NCI-H2107 treated with DMSO at 0.1 percent for 48 hours (cell line): ENCODE measurements at regions not wholly inside any gene's neighbourhood (a gene's known extent, or its start where the extent isn't known, plus 50 kb on each side); places are given as distances from the start of the nearest gene placed in this dataset.
"Not testable (repeated sequence)": the region's sequence is repeated elsewhere in the genome, so short reads cannot be mapped to it uniquely, and the experiment has no call there.

Experiments
- DNase-seq: peaks from one replicate; lab custom pipeline; 2025; ENCODE audit not compliant: unreplicated experiment; lab: John Stamatoyannopoulos, UW

GRCh38 chr13:40345654-40346372, 320.6 kb downstream of the FOXO1 start:
- DNase-seq = no peak

- no peak for DNase-seq
Observed at GRCh38 chr13:40346592-40346991, 319.8 kb downstream of the FOXO1 start.

GRCh38 chr13:40348096-40348679, 318.3 kb downstream of the FOXO1 start:
- DNase-seq = no peak

- no peak for DNase-seq
Observed at GRCh38 chr13:40350283-40350992, 316.0 kb downstream of the FOXO1 start.

GRCh38 chr13:40351537-40352379, 314.7 kb downstream of the FOXO1 start:
- DNase-seq = no peak

GRCh38 chr13:40352380-40352778, 314.1 kb downstream of the FOXO1 start:
- DNase-seq = no peak

- no peak for DNase-seq
Observed at GRCh38 chr13:40352802-40353562, 313.5 kb downstream of the FOXO1 start.

- DNase-seq = no peak
Observed at GRCh38 chr13:40355126-40355724, 311.2 kb downstream of the FOXO1 start.

- DNase-seq = no peak
Observed at GRCh38 chr13:40356011-40356410, 310.4 kb downstream of the FOXO1 start.

GRCh38 chr13:40356458-40356857, 310.0 kb downstream of the FOXO1 start:
- DNase-seq = not testable (repeated sequence)

- DNase-seq = no peak
Observed at GRCh38 chr13:40362502-40362901, 303.9 kb downstream of the FOXO1 start.

GRCh38 chr13:40363653-40364052, 302.8 kb downstream of the FOXO1 start:
- DNase-seq = no peak

- no peak for DNase-seq
Observed at GRCh38 chr13:40366119-40366518, 300.3 kb downstream of the FOXO1 start.

- DNase-seq = no peak
Observed at GRCh38 chr13:40368127-40368891, 298.1 kb downstream of the FOXO1 start.

GRCh38 chr13:40370661-40371060, 295.8 kb downstream of the FOXO1 start:
- no peak for DNase-seq

- DNase-seq = no peak
Observed at GRCh38 chr13:40371531-40372125, 294.8 kb downstream of the FOXO1 start.

GRCh38 chr13:40373608-40374007, 292.8 kb downstream of the FOXO1 start:
- not testable (repeated sequence) for DNase-seq

- no peak for DNase-seq
Observed at GRCh38 chr13:40375489-40376171, 290.8 kb downstream of the FOXO1 start.
